Keratinocyte (primary cell): ENCODE measurements at regions not wholly inside any gene's neighbourhood (a gene's known extent, or its start where the extent isn't known, plus 50 kb on each side); places are given as distances from the start of the nearest gene placed in this dataset.

Source experiments
- DNase-seq: peaks from one replicate; pipeline ENCODE4 v3.0.0-alpha.2; 2011; ENCODE audit warnings: low read depth, missing footprints, low spot score
- FAIRE-seq: peaks from 2 replicates; lab custom pipeline; 2011; peaks lifted over from hg19 to GRCh38; lab: Jason Lieb, UNC
- H2AFZ ChIP-seq: 2 replicates; pipeline ENCODE4 v1.6.0; 2012; ENCODE audit warnings: low read length, control low read depth, inconsistent platforms; ENCODE audit not compliant: control insufficient read depth
- H3K27ac ChIP-seq: 2 replicates; pipeline ENCODE4 v1.5.1; 2011; ENCODE audit warnings: low read length; ENCODE audit not compliant: control insufficient read depth, insufficient read depth
- H3K27me3 ChIP-seq: 3 replicates; pipeline ENCODE4 v1.6.0; 2011; ENCODE audit warnings: low read length; ENCODE audit not compliant: control insufficient read depth, insufficient read depth; ENCODE audit errors: extremely low read depth
- H3K36me3 ChIP-seq, 2 experiments: 2 replicates in 1 of 2; 3 replicates in 1 of 2; pipeline ENCODE4 v1.5.1; 2011; ENCODE audit warnings: low read length in 2 of 2, mild to moderate bottlenecking in 1 of 2; ENCODE audit not compliant: control insufficient read depth in 2 of 2, insufficient read depth in 2 of 2; ENCODE audit errors: extremely low read depth in 1 of 2
- H3K4me1 ChIP-seq: 3 replicates; pipeline ENCODE4 v1.5.1; 2011; ENCODE audit warnings: low read length; ENCODE audit not compliant: control insufficient read depth, insufficient read depth; ENCODE audit errors: extremely low read depth
- H3K4me2 ChIP-seq: 3 replicates; pipeline ENCODE4 v1.6.0; 2011; ENCODE audit warnings: low read depth, low read length; ENCODE audit not compliant: control insufficient read depth, insufficient read depth; ENCODE audit errors: extremely low read depth
- H3K4me3 ChIP-seq, 3 experiments: fragments of 200-600 bp in 1 of 3; sonication (generic) in 1 of 3; 2 replicates in 2 of 3; 3 replicates in 1 of 3; pipeline ENCODE4 v1.5.1; 2011 to 2016; ENCODE audit warnings: low read length in 3 of 3, mild to moderate bottlenecking in 3 of 3, control low read depth in 2 of 3, inconsistent platforms in 1 of 3, low read depth in 1 of 3, mixed read lengths in 1 of 3, mixed run types in 1 of 3, moderate library complexity in 1 of 3; ENCODE audit not compliant: control insufficient read depth in 2 of 3, insufficient read depth in 2 of 3; ENCODE audit errors: extremely low read depth in 1 of 3
- H3K79me2 ChIP-seq: 2 replicates; pipeline ENCODE4 v1.6.0; 2012; ENCODE audit warnings: low read length; ENCODE audit not compliant: control insufficient read depth, insufficient read depth
- H3K9ac ChIP-seq: 3 replicates; pipeline ENCODE4 v1.6.0; 2011; ENCODE audit warnings: low read length; ENCODE audit not compliant: control insufficient read depth, insufficient read depth; ENCODE audit errors: extremely low read depth
- H3K9me1 ChIP-seq: 3 replicates; pipeline ENCODE4 v1.6.0; 2011; ENCODE audit warnings: low read length; ENCODE audit not compliant: control insufficient read depth, insufficient read depth; ENCODE audit errors: extremely low read depth
- H3K9me3 ChIP-seq: 2 replicates; pipeline ENCODE4 v1.5.1; 2012; ENCODE audit warnings: low read depth, low read length; ENCODE audit not compliant: control insufficient read depth
- H4K20me1 ChIP-seq: 3 replicates; pipeline ENCODE4 v1.6.0; 2011; ENCODE audit warnings: low read length; ENCODE audit not compliant: control insufficient read depth, insufficient read depth; ENCODE audit errors: extremely low read depth
- CTCF ChIP-seq, 3 experiments: IDR thresholded peaks in 1 of 3; conservative IDR thresholded peaks in 1 of 3; optimal IDR thresholded peaks in 1 of 3; 2 replicates in 2 of 3; 3 replicates in 1 of 3; pipeline versions ENCODE3 to v1.5.1; 2011; ENCODE audit warnings: low read length in 3 of 3, mild to moderate bottlenecking in 3 of 3, moderate library complexity in 2 of 3, control low read depth in 1 of 3, inconsistent platforms in 1 of 3; ENCODE audit not compliant: insufficient read depth in 2 of 3; ENCODE audit errors: extremely low read depth in 1 of 3
- EZH2 ChIP-seq: IDR thresholded peaks from one replicate; pipeline ENCODE4 v1.6.1; 2012; ENCODE audit warnings: inconsistent platforms, mild to moderate bottlenecking, low read length, moderate library complexity
- dilution Hi-C: fragments of 300-500 bp; cut with MboI; formaldehyde crosslinking; loops from one replicate; pipeline ENCODE4 v1.7.0; 2020; ENCODE audit warnings: low sequenced_read_pairs; ENCODE audit not compliant: extremely low pct_ligation_motif_present

GRCh38 chr1:163712321-163712720, 390.6 kb downstream of the NUF2 start:
- TF ChIP-seq EZH2 = no peak
- TF ChIP-seq CTCF (optimal IDR thresholded peaks at IDR 0.05 in 1 of 3, IDR thresholded peaks at IDR 0.05 in 1 of 3, conservative IDR thresholded peaks at IDR 0.05 in 1 of 3; ENCODE audit: extremely low read depth in 1 of 3, insufficient read depth in 2 of 3, low read length in 3 of 3) = no peak
- H3K79me2 ChIP-seq = no peaks in the 10 kb centered on the region
- H4K20me1 ChIP-seq = no peaks in the 10 kb centered on the region
- FAIRE-seq (no peak), DNase-seq (no peak)
- no peak overlapping the region for H3K4me3 ChIP-seq
- H3K9me1 ChIP-seq = no peaks in the 10 kb centered on the region
- H3K9me3 ChIP-seq = no peaks in the 10 kb centered on the region
- dilution Hi-C loops = no loop called here
- H3K9ac ChIP-seq = no peak overlapping the region
- H3K27ac ChIP-seq = no peak overlapping the region
- H3K4me1 ChIP-seq = no peaks in the 10 kb centered on the region
- no peak overlapping the region for H2AFZ ChIP-seq
- H3K27me3 ChIP-seq = no peaks in the 10 kb centered on the region
- no peak overlapping the region for H3K4me2 ChIP-seq
- no peaks in the 10 kb centered on the region for H3K36me3 ChIP-seq

DNA sequence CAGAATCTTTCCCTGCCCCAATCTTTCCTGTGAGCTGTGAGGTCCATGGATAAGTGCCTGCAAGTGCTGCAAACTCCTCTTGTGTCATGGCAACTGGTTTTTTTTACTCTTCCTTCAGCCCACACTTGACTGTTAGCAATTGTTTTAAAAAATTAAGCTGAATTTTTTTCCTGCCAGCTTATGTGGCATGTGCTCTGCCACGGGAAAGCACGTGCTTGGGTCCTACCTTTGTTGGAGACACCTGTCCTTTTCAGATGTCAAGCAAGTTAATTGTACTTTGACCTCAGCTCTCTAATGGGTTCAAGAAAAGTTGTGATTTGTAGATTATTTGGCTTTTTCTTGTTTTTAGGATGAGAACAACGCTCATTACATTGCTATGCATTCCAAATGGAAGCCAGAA, 398.5 kb downstream of the NUF2 start:
- H3K4me3 ChIP-seq = no peak overlapping the region
- no peak for TF ChIP-seq EZH2
- TF ChIP-seq CTCF (optimal IDR thresholded peaks at IDR 0.05 in 1 of 3, IDR thresholded peaks at IDR 0.05 in 1 of 3, conservative IDR thresholded peaks at IDR 0.05 in 1 of 3; ENCODE audit: extremely low read depth in 1 of 3, insufficient read depth in 2 of 3, low read length in 3 of 3) = no peak
- no peaks in the 10 kb centered on the region for H3K9me1 ChIP-seq
- H3K79me2 ChIP-seq = no peaks in the 10 kb centered on the region
- no peaks in the 10 kb centered on the region for H3K9me3 ChIP-seq
- FAIRE-seq = no peak
- DNase-seq = no peak
- no peaks in the 10 kb centered on the region for H3K36me3 ChIP-seq
- no peak overlapping the region for H2AFZ ChIP-seq
- H3K4me1 ChIP-seq = no peaks in the 10 kb centered on the region
- H3K27ac ChIP-seq = no peak overlapping the region
- H3K9ac ChIP-seq = no peak overlapping the region
- H3K27me3 ChIP-seq = no peaks in the 10 kb centered on the region
- H3K4me2 ChIP-seq = no peak overlapping the region
- H4K20me1 ChIP-seq = no peaks in the 10 kb centered on the region
- dilution Hi-C loops = no loop called here
